ENCODE measurements at regions not wholly inside any gene's neighbourhood (a gene's known extent, or its start where the extent isn't known, plus 50 kb on each side); places are given as distances from the start of the nearest gene placed in this dataset.
A peak's percentile ranks its signal among the peaks of the same experiment; 100 is the strongest.

- DNase-seq (ENCODE audit: low read depth in 1 of 2, low spot score in 2 of 2): no peak
- 84% methylated on average over 7 of the region's 9 CpGs; no CpG with 5 or more reads in 1 of the 2 experiments for WGBS, 2 experiments (ENCODE audit: extremely low coverage in 1 of 2, insufficient coverage in 1 of 2, insufficient read length in 1 of 2, insufficient replicate concordance in 2 of 2, low coverage in 1 of 2, low lambda C conversion rate in 2 of 2, missing lambda C conversion rate in 1 of 2)
- FAIRE-seq: no peak
- TF ChIP-seq CBX8 (IDR thresholded peaks at IDR 0.05; ENCODE audit: borderline replicate concordance, low read depth, low read length) (no peak), POLR2AphosphoS5 (IDR thresholded peaks at IDR 0.05; ENCODE audit: low read depth, low read length) (no peak), SP4 (IDR thresholded peaks at IDR 0.05; ENCODE audit: low read length) (no peak), JUN (IDR thresholded peaks at IDR 0.05; ENCODE audit: low read depth, low read length) (no peak), SIX5 (IDR thresholded peaks at IDR 0.05; ENCODE audit: low read depth, low read length) (no peak), CTBP2 (IDR thresholded peaks at IDR 0.05; ENCODE audit: borderline replicate concordance, insufficient read depth, insufficient read length, low read length) (no peak), EZH2 (IDR thresholded peaks at IDR 0.05; ENCODE audit: low read depth, low read length, severe bottlenecking) (no peak), SRF (IDR thresholded peaks at IDR 0.05; ENCODE audit: low read depth, low read length) (no peak), SP1 (IDR thresholded peaks at IDR 0.05; ENCODE audit: low read depth, low read length) (no peak), FOSL1 (IDR thresholded peaks at IDR 0.05; ENCODE audit: insufficient read depth, low read depth, low read length) (no peak), TAF1 (IDR thresholded peaks at IDR 0.05; ENCODE audit: low read depth, low read length) (no peak), HDAC2 (IDR thresholded peaks at IDR 0.05; ENCODE audit: borderline replicate concordance in 1 of 2, low read depth in 2 of 2, low read length in 2 of 2) (no peak), ASH2L (IDR thresholded peaks at IDR 0.05; ENCODE audit: low read length) (no peak), EP300 (IDR thresholded peaks at IDR 0.05; ENCODE audit: borderline replicate concordance in 1 of 2, low read depth in 2 of 2, low read length in 2 of 2) (no peak)
These were observed 83.3 kb downstream of the ERCC5 start for GRCh38 chr13:102928941-102929675.

More at GRCh38 chr13:102928941-102929675, 83.3 kb downstream of the ERCC5 start:
- Histone ChIP-seq H2BK5ac (ENCODE audit: low read depth, low read length) (no peak overlapping the region), H3K4ac (replicated peaks; ENCODE audit: insufficient read length, low read depth, low read length) (no peak overlapping the region), H4K5ac (ENCODE audit: insufficient read length, low read depth, low read length) (no peak overlapping the region), H3K18ac (ENCODE audit: extremely low read depth, low read length) (no peak overlapping the region), H2AK5ac (ENCODE audit: low read depth, low read length) (no peak overlapping the region), H4K20me1 (replicated peaks in 1 of 2; ENCODE audit: control insufficient read depth in 1 of 2, insufficient read depth in 2 of 2, low read length in 2 of 2) (no peaks in the 10 kb centered on the region), H2BK120ac (replicated peaks; ENCODE audit: low read depth, low read length) (no peak overlapping the region), H3K36me3 (ENCODE audit: control insufficient read depth in 2 of 4, insufficient read depth in 4 of 4, low read length in 3 of 4) (no peaks in the 10 kb centered on the region), H2BK15ac (ENCODE audit: low read length) (no peak overlapping the region), H4K8ac (ENCODE audit: extremely low read depth, insufficient read depth, low read length) (no peak overlapping the region), H3K23me2 (ENCODE audit: low read depth, low read length) (no peaks in the 10 kb centered on the region), H3K14ac (ENCODE audit: insufficient read length) (no peak overlapping the region), H3K27ac (ENCODE audit: low read depth, low read length) (no peak overlapping the region), H3K9ac (replicated peaks in 1 of 4; ENCODE audit: extremely low read depth in 1 of 4, low read depth in 3 of 4, low read length in 3 of 4) (no peak overlapping the region), H2BK20ac (ENCODE audit: low read length) (no peak overlapping the region), H3K4me3 (ENCODE audit: extremely low read depth in 1 of 4, insufficient read depth in 2 of 4, low read depth in 3 of 4, low read length in 4 of 4) (no peak overlapping the region), H3K79me2 (ENCODE audit: control insufficient read depth in 1 of 2, insufficient read depth in 2 of 2, low read length in 2 of 2) (no peaks in the 10 kb centered on the region), H3K4me1 (replicated peaks in 1 of 4; ENCODE audit: control insufficient read depth in 3 of 4, insufficient read depth in 4 of 4, low read length in 3 of 4) (no peaks in the 10 kb centered on the region), H3K79me1 (ENCODE audit: low read depth, low read length) (no peaks in the 10 kb centered on the region), H3K4me2 (ENCODE audit: insufficient read depth in 1 of 2, low read depth in 2 of 2, low read length in 2 of 2) (no peak overlapping the region), H3K27me3 (replicated peaks in 1 of 4; ENCODE audit: control insufficient read depth in 3 of 4, extremely low read depth in 1 of 4, insufficient read depth in 3 of 4, low read length in 3 of 4) (no peaks in the 10 kb centered on the region), H2AFZ (ENCODE audit: low read length) (peak overlapping the region; percentile 58), H3K56ac (replicated peaks; ENCODE audit: insufficient read length, low read depth, low read length) (no peak overlapping the region), H3K23ac (ENCODE audit: insufficient read length) (no peak overlapping the region), H2BK12ac (ENCODE audit: low read depth, low read length) (no peak overlapping the region), H3K9me3 (ENCODE audit: insufficient read depth in 2 of 2, low read depth in 1 of 2, low read length in 1 of 2) (no peaks in the 10 kb centered on the region), H4K91ac (replicated peaks; ENCODE audit: insufficient read length, low read length) (no peak overlapping the region)
- POLR2A ChIA-PET (ENCODE audit: partially characterized antibody): no interaction called here
- CTCF ChIA-PET (ENCODE audit: partially characterized antibody): interaction anchor here (0.6 kb wide), 1 partner anchor 527 kb away, joined by 3 read pairs; no protein-coding TSS in a partner anchor

Data from H1 (cell line).